ENCODE measurements at regions not wholly inside any gene's neighbourhood (a gene's known extent, or its start where the extent isn't known, plus 50 kb on each side); places are given as distances from the start of the nearest gene placed in this dataset.

- Histone ChIP-seq H3K9me3 (replicated peaks; ENCODE audit: control insufficient read depth, insufficient read depth, low read depth, low read length) (no peaks in the 10 kb centered on the region), H3K4me1 (replicated peaks in 1 of 2; ENCODE audit: control insufficient read depth in 2 of 2, insufficient read depth in 2 of 2, low read length in 2 of 2) (no peaks in the 10 kb centered on the region), H4K20me1 (replicated peaks; ENCODE audit: control insufficient read depth, insufficient read depth, low read length) (no peaks in the 10 kb centered on the region), H3K79me2 (ENCODE audit: control insufficient read depth, insufficient read depth, low read length) (no peaks in the 10 kb centered on the region), H3K4me2 (ENCODE audit: insufficient read depth, low read length) (no peak overlapping the region), H3K27me3 (ENCODE audit: control insufficient read depth in 2 of 2, insufficient read depth in 2 of 2, low read length in 2 of 2) (no peaks in the 10 kb centered on the region), H3K27ac (ENCODE audit: extremely low read depth, low read depth, low read length) (no peak overlapping the region), H3K36me3 (ENCODE audit: control insufficient read depth, insufficient read depth, low read length) (no peaks in the 10 kb centered on the region), H3K9ac (ENCODE audit: insufficient read depth in 1 of 2, low read depth in 2 of 2, low read length in 2 of 2) (no peak overlapping the region), H3K9me1 (ENCODE audit: control insufficient read depth, insufficient read depth, low read length) (no peaks in the 10 kb centered on the region), H2AFZ (ENCODE audit: low read depth, low read length) (no peak overlapping the region), H3K4me3 (no peak overlapping the region)
- 5% methylated on average over 2 of the region's 2 CpGs for WGBS (ENCODE audit: insufficient coverage, low coverage, missing lambda C conversion rate)
- intact Hi-C loops (cut with micrococcal nuclease) (loop anchor here (10.0 kb wide), 1 partner anchor 1746 kb away; no protein-coding TSS in a partner anchor), in situ Hi-C loops (cut with MboI) (no loop called here)
- no peak for FAIRE-seq
- ChIA-PET POLR2A (no interaction called here), CTCF (ENCODE audit: low intra/inter-chr PET ratio) (interaction anchor here (0.6 kb wide), 1 partner anchor 18 kb away, joined by 3 read pairs; no protein-coding TSS in a partner anchor)
- no peak for ATAC-seq
- BruUV-seq (replicated peaks) = no TSS peak
- no peak for DNase-seq (ENCODE audit: extremely low read depth in 1 of 4, low spot score in 3 of 4)
- TF ChIP-seq, protein P1, sequence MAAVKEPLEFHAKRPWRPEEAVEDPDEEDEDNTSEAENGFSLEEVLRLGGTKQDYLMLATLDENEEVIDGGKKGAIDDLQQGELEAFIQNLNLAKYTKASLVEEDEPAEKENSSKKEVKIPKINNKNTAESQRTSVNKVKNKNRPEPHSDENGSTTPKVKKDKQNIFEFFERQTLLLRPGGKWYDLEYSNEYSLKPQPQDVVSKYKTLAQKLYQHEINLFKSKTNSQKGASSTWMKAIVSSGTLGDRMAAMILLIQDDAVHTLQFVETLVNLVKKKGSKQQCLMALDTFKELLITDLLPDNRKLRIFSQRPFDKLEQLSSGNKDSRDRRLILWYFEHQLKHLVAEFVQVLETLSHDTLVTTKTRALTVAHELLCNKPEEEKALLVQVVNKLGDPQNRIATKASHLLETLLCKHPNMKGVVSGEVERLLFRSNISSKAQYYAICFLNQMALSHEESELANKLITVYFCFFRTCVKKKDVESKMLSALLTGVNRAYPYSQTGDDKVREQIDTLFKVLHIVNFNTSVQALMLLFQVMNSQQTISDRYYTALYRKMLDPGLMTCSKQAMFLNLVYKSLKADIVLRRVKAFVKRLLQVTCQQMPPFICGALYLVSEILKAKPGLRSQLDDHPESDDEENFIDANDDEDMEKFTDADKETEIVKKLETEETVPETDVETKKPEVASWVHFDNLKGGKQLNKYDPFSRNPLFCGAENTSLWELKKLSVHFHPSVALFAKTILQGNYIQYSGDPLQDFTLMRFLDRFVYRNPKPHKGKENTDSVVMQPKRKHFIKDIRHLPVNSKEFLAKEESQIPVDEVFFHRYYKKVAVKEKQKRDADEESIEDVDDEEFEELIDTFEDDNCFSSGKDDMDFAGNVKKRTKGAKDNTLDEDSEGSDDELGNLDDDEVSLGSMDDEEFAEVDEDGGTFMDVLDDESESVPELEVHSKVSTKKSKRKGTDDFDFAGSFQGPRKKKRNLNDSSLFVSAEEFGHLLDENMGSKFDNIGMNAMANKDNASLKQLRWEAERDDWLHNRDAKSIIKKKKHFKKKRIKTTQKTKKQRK (IDR thresholded peaks at IDR 0.05; ENCODE audit: borderline replicate concordance, low read depth, low read length) = no peak
- TF ChIP-seq STAT6 (CRISPR knock-in tag; IDR thresholded peaks at IDR 0.05) = no peak
- TF ChIP-seq SPI1 (IDR thresholded peaks at IDR 0.05; ENCODE audit: borderline replicate concordance, low read depth, low read length) = no peak
- TF ChIP-seq, protein P2, sequence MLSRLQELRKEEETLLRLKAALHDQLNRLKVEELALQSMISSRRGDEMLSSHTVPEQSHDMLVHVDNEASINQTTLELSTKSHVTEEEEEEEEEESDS (CRISPR knock-in tag; IDR thresholded peaks at IDR 0.05) = no peak
- no peak for TF ChIP-seq NR0B1 (IDR thresholded peaks at IDR 0.05; ENCODE audit: partially characterized antibody)
- no peak for TF ChIP-seq GABPA (tag; conservative IDR thresholded peaks at IDR 0.05; ENCODE audit: low read depth)
- TF ChIP-seq ETS2 (tag; IDR thresholded peaks at IDR 0.05; ENCODE audit: borderline replicate concordance, poor library complexity, severe bottlenecking) = no peak
- no peak for TF ChIP-seq MBD2 (IDR thresholded peaks at IDR 0.05; ENCODE audit: borderline replicate concordance, low read depth)
- TF ChIP-seq ZNF444 (CRISPR knock-in tag; IDR thresholded peaks at IDR 0.05) = no peak
- no peak for TF ChIP-seq HIVEP1 (CRISPR knock-in tag; IDR thresholded peaks at IDR 0.05)
- no peak for TF ChIP-seq HDGF (IDR thresholded peaks at IDR 0.05)
- no peak for TF ChIP-seq NFIX (CRISPR knock-in tag; IDR thresholded peaks at IDR 0.05; ENCODE audit: low read depth)
- TF ChIP-seq, protein P3, sequence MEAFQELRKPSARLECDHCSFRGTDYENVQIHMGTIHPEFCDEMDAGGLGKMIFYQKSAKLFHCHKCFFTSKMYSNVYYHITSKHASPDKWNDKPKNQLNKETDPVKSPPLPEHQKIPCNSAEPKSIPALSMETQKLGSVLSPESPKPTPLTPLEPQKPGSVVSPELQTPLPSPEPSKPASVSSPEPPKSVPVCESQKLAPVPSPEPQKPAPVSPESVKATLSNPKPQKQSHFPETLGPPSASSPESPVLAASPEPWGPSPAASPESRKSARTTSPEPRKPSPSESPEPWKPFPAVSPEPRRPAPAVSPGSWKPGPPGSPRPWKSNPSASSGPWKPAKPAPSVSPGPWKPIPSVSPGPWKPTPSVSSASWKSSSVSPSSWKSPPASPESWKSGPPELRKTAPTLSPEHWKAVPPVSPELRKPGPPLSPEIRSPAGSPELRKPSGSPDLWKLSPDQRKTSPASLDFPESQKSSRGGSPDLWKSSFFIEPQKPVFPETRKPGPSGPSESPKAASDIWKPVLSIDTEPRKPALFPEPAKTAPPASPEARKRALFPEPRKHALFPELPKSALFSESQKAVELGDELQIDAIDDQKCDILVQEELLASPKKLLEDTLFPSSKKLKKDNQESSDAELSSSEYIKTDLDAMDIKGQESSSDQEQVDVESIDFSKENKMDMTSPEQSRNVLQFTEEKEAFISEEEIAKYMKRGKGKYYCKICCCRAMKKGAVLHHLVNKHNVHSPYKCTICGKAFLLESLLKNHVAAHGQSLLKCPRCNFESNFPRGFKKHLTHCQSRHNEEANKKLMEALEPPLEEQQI (IDR thresholded peaks at IDR 0.05) = no peak
Measured at GRCh38 chr3:117068301-117068700, 358.7 kb downstream of the TUSC7 start.

All from K562 (cell line).